ENCODE measurements at regions not wholly inside any gene's neighbourhood (a gene's known extent, or its start where the extent isn't known, plus 50 kb on each side); places are given as distances from the start of the nearest gene placed in this dataset.
"Not testable (repeated sequence)": the region's sequence is repeated elsewhere in the genome, so short reads cannot be mapped to it uniquely, and the experiment has no call there.

GRCh38 chr10:4239186-4239585 is 454.2 kb upstream of the KLF6 start:
- no peak for DNase-seq (ENCODE audit: low spot score in 2 of 2)
- Histone ChIP-seq H3K4me3 (no peak overlapping the region), H3K4me1 (peaks cover 34% of the 10 kb centered on the region), H3K9me3 (no peaks in the 10 kb centered on the region), H3K27me3 (no peaks in the 10 kb centered on the region), H3K27ac (no peak overlapping the region), H3K36me3 (no peaks in the 10 kb centered on the region)
- 71% methylated on average over 3 of the region's 3 CpGs for WGBS
- TF ChIP-seq POLR2A (IDR thresholded peaks at IDR 0.05) (no peak), CTCF (IDR thresholded peaks at IDR 0.05) (no peak), EP300 (IDR thresholded peaks at IDR 0.05) (no peak), POLR2AphosphoS5 (IDR thresholded peaks at IDR 0.05) (no peak)

DNA sequence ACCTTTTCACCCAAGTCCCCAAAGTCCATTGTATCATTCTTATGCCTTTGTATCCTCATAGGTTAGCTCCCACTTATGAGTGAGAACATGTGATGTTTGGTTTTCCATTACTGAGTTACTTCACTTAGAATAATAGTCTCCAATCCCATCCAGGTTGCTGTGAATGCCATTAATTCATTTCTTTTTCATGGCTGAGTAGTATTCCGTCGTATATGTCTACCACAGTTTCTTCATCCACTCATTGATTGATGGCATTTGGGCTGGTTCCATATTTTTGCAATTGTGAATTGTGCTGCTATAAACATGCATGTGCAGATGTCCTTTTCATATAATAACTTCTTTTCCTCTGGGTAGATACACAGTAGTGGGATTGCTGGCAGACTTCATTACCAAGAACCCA is 451.9 kb upstream of the KLF6 start:
- H3K4me3 ChIP-seq; H3K9me3 ChIP-seq; H3K27ac ChIP-seq; H3K27me3 ChIP-seq; DNase-seq (ENCODE audit: low spot score in 2 of 2); H3K36me3 ChIP-seq: not testable (repeated sequence)
- 96% methylated on average over 2 of the region's 2 CpGs for WGBS
- peaks cover 15% of the 10 kb centered on the region for H3K4me1 ChIP-seq

DNA sequence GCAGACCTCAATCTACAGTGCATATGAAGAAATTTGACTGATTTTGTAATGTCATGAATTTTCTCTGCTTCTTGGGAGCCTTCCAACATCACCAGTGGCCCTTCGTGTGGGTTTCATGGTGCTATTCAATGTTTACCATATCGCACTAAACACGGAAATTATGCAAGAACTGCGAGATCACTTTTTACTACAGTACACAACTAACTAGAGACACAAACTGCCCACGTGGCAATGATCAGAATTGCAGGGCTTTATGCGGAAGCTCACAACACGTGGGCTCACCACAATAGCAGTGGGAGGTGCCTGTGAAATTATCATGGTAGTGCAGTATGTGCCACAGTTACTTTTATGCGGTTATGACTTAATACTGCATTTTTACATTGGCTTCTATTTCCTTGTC is 449.7 kb upstream of the KLF6 start:
- Histone ChIP-seq H3K4me1 (peaks cover 3% of the 10 kb centered on the region), H3K9me3 (no peaks in the 10 kb centered on the region), H3K4me3 (no peak overlapping the region), H3K27ac (no peak overlapping the region), H3K27me3 (no peaks in the 10 kb centered on the region), H3K36me3 (no peaks in the 10 kb centered on the region)
- TF ChIP-seq CTCF (IDR thresholded peaks at IDR 0.05) (no peak), EP300 (IDR thresholded peaks at IDR 0.05) (no peak), POLR2AphosphoS5 (IDR thresholded peaks at IDR 0.05) (no peak), POLR2A (IDR thresholded peaks at IDR 0.05) (no peak)
- WGBS, result 80% methylated on average over 8 of the region's 8 CpGs
- DNase-seq (ENCODE audit: low spot score in 2 of 2), result no peak

- DNase-seq (ENCODE audit: low spot score in 2 of 2), result no peak
- no peaks in the 10 kb centered on the region for H3K9me3 ChIP-seq
- H3K36me3 ChIP-seq, result no peaks in the 10 kb centered on the region
- 92% methylated on average over 7 of the region's 7 CpGs for WGBS
- no peak overlapping the region for H3K4me3 ChIP-seq
- TF ChIP-seq EP300 (IDR thresholded peaks at IDR 0.05) (no peak), POLR2A (IDR thresholded peaks at IDR 0.05) (no peak), CTCF (IDR thresholded peaks at IDR 0.05) (no peak), POLR2AphosphoS5 (IDR thresholded peaks at IDR 0.05) (no peak)
- no peaks in the 10 kb centered on the region for H3K27me3 ChIP-seq
- peaks cover 3% of the 10 kb centered on the region for H3K4me1 ChIP-seq
- H3K27ac ChIP-seq, result no peak overlapping the region
These were observed 446.4 kb upstream of the KLF6 start for GRCh38 chr10:4231439-4231838.

- Histone ChIP-seq H3K27ac (no peak overlapping the region), H3K27me3 (no peaks in the 10 kb centered on the region), H3K9me3 (no peaks in the 10 kb centered on the region), H3K4me1 (peaks cover 3% of the 10 kb centered on the region), H3K36me3 (no peaks in the 10 kb centered on the region), H3K4me3 (no peak overlapping the region)
- TF ChIP-seq POLR2AphosphoS5 (IDR thresholded peaks at IDR 0.05) (no peak), EP300 (IDR thresholded peaks at IDR 0.05) (no peak)
- 65% methylated on average over 1 of the region's 1 CpG for WGBS
- DNase-seq (ENCODE audit: low spot score in 2 of 2), result no peak
These were observed 445.0 kb upstream of the KLF6 start for GRCh38 chr10:4230036-4230435.

GRCh38 chr10:4229106-4229505 is 444.1 kb upstream of the KLF6 start:
- TF ChIP-seq POLR2AphosphoS5 (IDR thresholded peaks at IDR 0.05) (no peak), EP300 (IDR thresholded peaks at IDR 0.05) (no peak), CTCF (IDR thresholded peaks at IDR 0.05) (no peak), POLR2A (IDR thresholded peaks at IDR 0.05) (no peak)
- Histone ChIP-seq H3K27me3 (no peaks in the 10 kb centered on the region), H3K4me1 (peaks cover 3% of the 10 kb centered on the region), H3K36me3 (no peaks in the 10 kb centered on the region), H3K4me3 (no peak overlapping the region), H3K27ac (no peak overlapping the region), H3K9me3 (no peaks in the 10 kb centered on the region)
- 85% methylated on average over 5 of the region's 5 CpGs for WGBS
- no peak for DNase-seq (ENCODE audit: low spot score in 2 of 2)
